ENCODE measurements at regions not wholly inside any gene's neighbourhood (a gene's known extent, or its start where the extent isn't known, plus 50 kb on each side); places are given as distances from the start of the nearest gene placed in this dataset.

DNA sequence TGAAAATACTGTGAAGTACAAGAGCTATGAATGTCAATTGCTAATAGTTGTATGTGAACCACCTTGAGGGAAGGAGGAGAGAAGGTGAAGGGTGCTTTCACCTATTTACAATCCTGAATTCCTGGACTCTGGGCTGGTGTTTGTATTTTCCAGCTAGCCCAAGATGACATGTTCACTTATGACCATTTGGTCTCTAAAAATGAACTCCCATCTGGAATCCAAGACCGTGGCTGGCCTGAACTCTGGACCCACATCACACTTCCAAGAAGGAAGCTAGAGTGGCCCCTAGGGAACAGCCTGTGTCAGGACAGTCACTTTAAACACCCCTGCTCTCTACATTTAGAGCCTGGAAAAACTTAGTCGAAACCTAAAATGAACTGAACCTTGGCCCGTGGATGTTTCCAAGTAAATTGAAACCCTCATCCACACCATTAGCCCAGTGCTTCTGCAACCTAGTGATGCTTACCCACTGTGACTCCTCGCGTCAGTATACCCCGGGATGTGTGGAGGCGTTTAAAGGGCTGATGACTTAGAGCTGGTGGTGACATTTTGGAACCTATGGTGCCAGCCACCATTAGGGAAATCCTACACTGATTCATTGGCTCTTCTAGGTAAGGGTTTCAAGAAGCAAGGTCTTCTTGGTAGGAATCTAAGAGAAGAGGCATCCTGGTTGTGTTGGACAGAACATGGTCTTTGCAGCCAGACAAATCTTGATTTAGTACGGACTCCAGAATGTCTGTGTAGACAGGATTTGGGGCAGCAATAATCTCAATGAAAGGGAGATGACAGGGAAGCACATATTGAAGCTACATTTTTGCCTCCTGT is 171.5 kb upstream of the IRF2BP2 start (continued):
- TF ChIP-seq, protein P1, sequence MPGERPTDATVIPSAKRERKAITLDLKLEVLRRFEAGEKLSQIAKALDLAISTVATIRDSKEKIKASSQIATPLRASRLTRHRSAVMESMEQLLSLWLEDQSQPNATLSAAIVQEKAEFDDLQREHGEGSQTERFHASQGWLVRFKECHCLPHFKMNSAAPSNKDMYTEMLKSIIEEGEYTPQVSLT (CRISPR knock-in tag; IDR thresholded peaks at IDR 0.05; ENCODE audit: borderline replicate concordance, low read depth), result no peak
- TF ChIP-seq, protein P2, sequence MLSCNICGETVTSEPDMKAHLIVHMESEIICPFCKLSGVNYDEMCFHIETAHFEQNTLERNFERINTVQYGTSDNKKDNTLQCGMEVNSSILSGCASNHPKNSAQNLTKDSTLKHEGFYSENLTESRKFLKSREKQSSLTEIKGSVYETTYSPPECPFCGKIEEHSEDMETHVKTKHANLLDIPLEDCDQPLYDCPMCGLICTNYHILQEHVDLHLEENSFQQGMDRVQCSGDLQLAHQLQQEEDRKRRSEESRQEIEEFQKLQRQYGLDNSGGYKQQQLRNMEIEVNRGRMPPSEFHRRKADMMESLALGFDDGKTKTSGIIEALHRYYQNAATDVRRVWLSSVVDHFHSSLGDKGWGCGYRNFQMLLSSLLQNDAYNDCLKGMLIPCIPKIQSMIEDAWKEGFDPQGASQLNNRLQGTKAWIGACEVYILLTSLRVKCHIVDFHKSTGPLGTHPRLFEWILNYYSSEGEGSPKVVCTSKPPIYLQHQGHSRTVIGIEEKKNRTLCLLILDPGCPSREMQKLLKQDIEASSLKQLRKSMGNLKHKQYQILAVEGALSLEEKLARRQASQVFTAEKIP (CRISPR knock-in tag; IDR thresholded peaks at IDR 0.05; ENCODE audit: borderline replicate concordance), result no peak
- TF ChIP-seq WIZ (CRISPR knock-in tag; IDR thresholded peaks at IDR 0.05), result no peak
- TF ChIP-seq HCFC1 (IDR thresholded peaks at IDR 0.05; ENCODE audit: low read depth, low read length), result peak; percentile 23; the same call in 1 of the 2 replicates
- no peak for TF ChIP-seq BRD4 (CRISPR knock-in tag; IDR thresholded peaks at IDR 0.05)
- no peak for TF ChIP-seq ZNF616 (CRISPR knock-in tag; IDR thresholded peaks at IDR 0.05; ENCODE audit: low read depth)
- TF ChIP-seq, protein P3, sequence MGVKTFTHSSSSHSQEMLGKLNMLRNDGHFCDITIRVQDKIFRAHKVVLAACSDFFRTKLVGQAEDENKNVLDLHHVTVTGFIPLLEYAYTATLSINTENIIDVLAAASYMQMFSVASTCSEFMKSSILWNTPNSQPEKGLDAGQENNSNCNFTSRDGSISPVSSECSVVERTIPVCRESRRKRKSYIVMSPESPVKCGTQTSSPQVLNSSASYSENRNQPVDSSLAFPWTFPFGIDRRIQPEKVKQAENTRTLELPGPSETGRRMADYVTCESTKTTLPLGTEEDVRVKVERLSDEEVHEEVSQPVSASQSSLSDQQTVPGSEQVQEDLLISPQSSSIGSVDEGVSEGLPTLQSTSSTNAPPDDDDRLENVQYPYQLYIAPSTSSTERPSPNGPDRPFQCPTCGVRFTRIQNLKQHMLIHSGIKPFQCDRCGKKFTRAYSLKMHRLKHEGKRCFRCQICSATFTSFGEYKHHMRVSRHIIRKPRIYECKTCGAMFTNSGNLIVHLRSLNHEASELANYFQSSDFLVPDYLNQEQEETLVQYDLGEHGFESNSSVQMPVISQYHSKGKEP (CRISPR knock-in tag; IDR thresholded peaks at IDR 0.05), result no peak
- no peak for TF ChIP-seq ZBTB7B (CRISPR knock-in tag; IDR thresholded peaks at IDR 0.05)
- no peak for TF ChIP-seq ZNF12 (CRISPR knock-in tag; IDR thresholded peaks at IDR 0.05)
- TF ChIP-seq ZNF44 (CRISPR knock-in tag; IDR thresholded peaks at IDR 0.05), result no peak
- TF ChIP-seq, protein P4, sequence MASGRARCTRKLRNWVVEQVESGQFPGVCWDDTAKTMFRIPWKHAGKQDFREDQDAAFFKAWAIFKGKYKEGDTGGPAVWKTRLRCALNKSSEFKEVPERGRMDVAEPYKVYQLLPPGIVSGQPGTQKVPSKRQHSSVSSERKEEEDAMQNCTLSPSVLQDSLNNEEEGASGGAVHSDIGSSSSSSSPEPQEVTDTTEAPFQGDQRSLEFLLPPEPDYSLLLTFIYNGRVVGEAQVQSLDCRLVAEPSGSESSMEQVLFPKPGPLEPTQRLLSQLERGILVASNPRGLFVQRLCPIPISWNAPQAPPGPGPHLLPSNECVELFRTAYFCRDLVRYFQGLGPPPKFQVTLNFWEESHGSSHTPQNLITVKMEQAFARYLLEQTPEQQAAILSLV (CRISPR knock-in tag; IDR thresholded peaks at IDR 0.05; ENCODE audit: borderline replicate concordance), result no peak
- TF ChIP-seq, protein P5, sequence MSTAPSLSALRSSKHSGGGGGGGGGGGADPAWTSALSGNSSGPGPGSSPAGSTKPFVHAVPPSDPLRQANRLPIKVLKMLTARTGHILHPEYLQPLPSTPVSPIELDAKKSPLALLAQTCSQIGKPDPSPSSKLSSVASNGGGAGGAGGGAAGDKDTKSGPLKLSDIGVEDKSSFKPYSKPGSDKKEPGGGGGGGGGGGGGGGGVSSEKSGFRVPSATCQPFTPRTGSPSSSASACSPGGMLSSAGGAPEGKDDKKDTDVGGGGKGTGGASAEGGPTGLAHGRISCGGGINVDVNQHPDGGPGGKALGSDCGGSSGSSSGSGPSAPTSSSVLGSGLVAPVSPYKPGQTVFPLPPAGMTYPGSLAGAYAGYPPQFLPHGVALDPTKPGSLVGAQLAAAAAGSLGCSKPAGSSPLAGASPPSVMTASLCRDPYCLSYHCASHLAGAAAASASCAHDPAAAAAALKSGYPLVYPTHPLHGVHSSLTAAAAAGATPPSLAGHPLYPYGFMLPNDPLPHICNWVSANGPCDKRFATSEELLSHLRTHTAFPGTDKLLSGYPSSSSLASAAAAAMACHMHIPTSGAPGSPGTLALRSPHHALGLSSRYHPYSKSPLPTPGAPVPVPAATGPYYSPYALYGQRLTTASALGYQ (CRISPR knock-in tag; IDR thresholded peaks at IDR 0.05), result no peak
- no peak for TF ChIP-seq ZNF747 (CRISPR knock-in tag; IDR thresholded peaks at IDR 0.05; ENCODE audit: borderline replicate concordance)
- TF ChIP-seq YEATS2 (CRISPR knock-in tag; IDR thresholded peaks at IDR 0.05; ENCODE audit: borderline replicate concordance), result no peak; the same call in 1 of the 2 replicates
- TF ChIP-seq PRPF4 (IDR thresholded peaks at IDR 0.05; ENCODE audit: low read depth, low read length, poor library complexity, severe bottlenecking), result no peak
- no peak for TF ChIP-seq ZNF550 (CRISPR knock-in tag; IDR thresholded peaks at IDR 0.05; ENCODE audit: borderline replicate concordance)
- no peak for TF ChIP-seq ZNF274 (CRISPR knock-in tag; IDR thresholded peaks at IDR 0.05)
- TF ChIP-seq, protein P6, sequence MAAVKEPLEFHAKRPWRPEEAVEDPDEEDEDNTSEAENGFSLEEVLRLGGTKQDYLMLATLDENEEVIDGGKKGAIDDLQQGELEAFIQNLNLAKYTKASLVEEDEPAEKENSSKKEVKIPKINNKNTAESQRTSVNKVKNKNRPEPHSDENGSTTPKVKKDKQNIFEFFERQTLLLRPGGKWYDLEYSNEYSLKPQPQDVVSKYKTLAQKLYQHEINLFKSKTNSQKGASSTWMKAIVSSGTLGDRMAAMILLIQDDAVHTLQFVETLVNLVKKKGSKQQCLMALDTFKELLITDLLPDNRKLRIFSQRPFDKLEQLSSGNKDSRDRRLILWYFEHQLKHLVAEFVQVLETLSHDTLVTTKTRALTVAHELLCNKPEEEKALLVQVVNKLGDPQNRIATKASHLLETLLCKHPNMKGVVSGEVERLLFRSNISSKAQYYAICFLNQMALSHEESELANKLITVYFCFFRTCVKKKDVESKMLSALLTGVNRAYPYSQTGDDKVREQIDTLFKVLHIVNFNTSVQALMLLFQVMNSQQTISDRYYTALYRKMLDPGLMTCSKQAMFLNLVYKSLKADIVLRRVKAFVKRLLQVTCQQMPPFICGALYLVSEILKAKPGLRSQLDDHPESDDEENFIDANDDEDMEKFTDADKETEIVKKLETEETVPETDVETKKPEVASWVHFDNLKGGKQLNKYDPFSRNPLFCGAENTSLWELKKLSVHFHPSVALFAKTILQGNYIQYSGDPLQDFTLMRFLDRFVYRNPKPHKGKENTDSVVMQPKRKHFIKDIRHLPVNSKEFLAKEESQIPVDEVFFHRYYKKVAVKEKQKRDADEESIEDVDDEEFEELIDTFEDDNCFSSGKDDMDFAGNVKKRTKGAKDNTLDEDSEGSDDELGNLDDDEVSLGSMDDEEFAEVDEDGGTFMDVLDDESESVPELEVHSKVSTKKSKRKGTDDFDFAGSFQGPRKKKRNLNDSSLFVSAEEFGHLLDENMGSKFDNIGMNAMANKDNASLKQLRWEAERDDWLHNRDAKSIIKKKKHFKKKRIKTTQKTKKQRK (IDR thresholded peaks at IDR 0.05; ENCODE audit: low read length), result no peak
